K562 (cell line): ENCODE measurements at regions not wholly inside any gene's neighbourhood (a gene's known extent, or its start where the extent isn't known, plus 50 kb on each side); places are given as distances from the start of the nearest gene placed in this dataset.

Source experiments
- CBX5 ChIP-seq: IDR thresholded peaks from 2 replicates; pipeline ENCODE4 v1.6.1; 2014; ENCODE audit warnings: low read depth, borderline replicate concordance
- EHMT2 ChIP-seq: fragments of 450-650 bp; IDR thresholded peaks from 2 replicates; pipeline ENCODE4 v1.6.1; 2018; ENCODE audit warnings: antibody characterized with exemption
- EZH2 ChIP-seq: IDR thresholded peaks from 2 replicates; pipeline ENCODE4 v1.6.1; 2012; ENCODE audit warnings: low read depth, mild to moderate bottlenecking, inconsistent platforms, low read length, borderline replicate concordance
- JUN ChIP-seq, 2 experiments: sonication (generic) in 1 of 2; formaldehyde crosslinking in 1 of 2; IDR thresholded peaks; 2 replicates each; pipeline versions ENCODE4 v1.6.1 to v1.8.0; 2012 to 2022; ENCODE audit warnings: borderline replicate concordance in 2 of 2, mild to moderate bottlenecking in 2 of 2, improper control_type of control experiment in 1 of 2, low read depth in 1 of 2, low read length in 1 of 2, missing genetic modification reagents in 1 of 2
- JUND ChIP-seq, 2 experiments: IDR thresholded peaks; 2 replicates in 1 of 2; 3 replicates in 1 of 2; pipeline ENCODE4 v1.6.1; 2011; ENCODE audit warnings: borderline replicate concordance in 2 of 2, low read depth in 2 of 2, low read length in 2 of 2, improper control_type of control experiment in 1 of 2, missing biosample characterization in 1 of 2, missing genetic modification characterization in 1 of 2, missing genetic modification reagents in 1 of 2
- KDM4B ChIP-seq, 2 experiments: fragments of 450-650 bp in 1 of 2; sonication (generic) in 1 of 2; IDR thresholded peaks; 2 replicates each; pipeline ENCODE4 v1.6.1; 2016 to 2017; ENCODE audit warnings: borderline replicate concordance in 2 of 2, antibody characterized with exemption in 1 of 2, low read depth in 1 of 2, mild to moderate bottlenecking in 1 of 2
- POLR2AphosphoS2 ChIP-seq: IDR thresholded peaks from 2 replicates; pipeline ENCODE4 v1.6.1; 2012; ENCODE audit warnings: low read length, improper control_type of control experiment
- RFX7 ChIP-seq: fragments of 250-450 bp; sonication (Bioruptor Pico); IDR thresholded peaks from 2 replicates; pipeline ENCODE4 v1.5.1; 2021; ENCODE audit warnings: mild to moderate bottlenecking
- ZNF551 ChIP-seq: fragments of 250-450 bp; sonication (Bioruptor Pico); IDR thresholded peaks from 2 replicates; pipeline ENCODE4 v1.5.0; 2021; ENCODE audit warnings: mild to moderate bottlenecking, moderate library complexity
- TF ChIP-seq, protein P1 (sequence below), 2 experiments: fragments of 150-350 bp in 1 of 2; IDR thresholded peaks; 2 replicates each; pipeline ENCODE4 v1.6.1; 2012 to 2016; ENCODE audit warnings: low read depth in 2 of 2, low read length in 2 of 2, mild to moderate bottlenecking in 1 of 2, moderate library complexity in 1 of 2
- TF ChIP-seq, protein P2 (sequence below): fragments of 250-450 bp; sonication (Bioruptor Pico); IDR thresholded peaks from 2 replicates; pipeline ENCODE4 v1.8.0; 2022; ENCODE audit warnings: inconsistent platforms
- TF ChIP-seq, protein P3 (sequence below), 3 experiments: IDR thresholded peaks in 2 of 3; conservative IDR thresholded peaks in 1 of 3; 2 replicates each; pipeline ENCODE4 v1.5.1; 2011 to 2012; ENCODE audit warnings: low read length in 3 of 3, mild to moderate bottlenecking in 3 of 3, control low read depth in 2 of 3, improper control_type of control experiment in 1 of 3, inconsistent platforms in 1 of 3, low read depth in 1 of 3, mixed read lengths in 1 of 3, moderate library complexity in 1 of 3; ENCODE audit not compliant: insufficient read depth in 2 of 3
- TF ChIP-seq, protein P4 (sequence below): fragments of 450-650 bp; formaldehyde crosslinking; IDR thresholded peaks from 2 replicates; pipeline ENCODE4 v1.4.0; 2022; ENCODE audit warnings: missing genetic modification characterization
- TF ChIP-seq, protein P5 (sequence below): sonication (generic); formaldehyde crosslinking; IDR thresholded peaks from 2 replicates; pipeline ENCODE4 v1.8.1; 2022; ENCODE audit warnings: missing genetic modification reagents

DNA sequence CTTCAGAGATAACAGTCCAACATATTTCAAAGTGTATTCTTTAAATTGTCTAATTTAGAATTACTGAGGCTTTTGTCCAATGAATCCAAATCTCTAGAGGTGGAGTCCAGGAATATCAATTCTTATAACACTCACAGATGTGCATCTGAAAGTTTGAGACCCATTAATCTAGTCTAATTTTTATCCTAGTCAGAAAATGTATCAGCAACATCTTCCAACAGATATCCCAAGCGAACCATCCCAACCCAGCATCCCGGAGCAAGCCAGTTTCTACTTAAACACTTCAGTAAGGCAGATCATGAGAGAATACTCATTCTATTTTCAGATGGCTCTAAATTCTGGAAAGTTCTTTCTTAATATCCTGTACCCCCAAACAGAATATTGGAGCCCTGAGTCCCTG, 113.5 kb downstream of the BBS10 start:
- no peak for TF ChIP-seq EHMT2
- TF ChIP-seq, protein P1, sequence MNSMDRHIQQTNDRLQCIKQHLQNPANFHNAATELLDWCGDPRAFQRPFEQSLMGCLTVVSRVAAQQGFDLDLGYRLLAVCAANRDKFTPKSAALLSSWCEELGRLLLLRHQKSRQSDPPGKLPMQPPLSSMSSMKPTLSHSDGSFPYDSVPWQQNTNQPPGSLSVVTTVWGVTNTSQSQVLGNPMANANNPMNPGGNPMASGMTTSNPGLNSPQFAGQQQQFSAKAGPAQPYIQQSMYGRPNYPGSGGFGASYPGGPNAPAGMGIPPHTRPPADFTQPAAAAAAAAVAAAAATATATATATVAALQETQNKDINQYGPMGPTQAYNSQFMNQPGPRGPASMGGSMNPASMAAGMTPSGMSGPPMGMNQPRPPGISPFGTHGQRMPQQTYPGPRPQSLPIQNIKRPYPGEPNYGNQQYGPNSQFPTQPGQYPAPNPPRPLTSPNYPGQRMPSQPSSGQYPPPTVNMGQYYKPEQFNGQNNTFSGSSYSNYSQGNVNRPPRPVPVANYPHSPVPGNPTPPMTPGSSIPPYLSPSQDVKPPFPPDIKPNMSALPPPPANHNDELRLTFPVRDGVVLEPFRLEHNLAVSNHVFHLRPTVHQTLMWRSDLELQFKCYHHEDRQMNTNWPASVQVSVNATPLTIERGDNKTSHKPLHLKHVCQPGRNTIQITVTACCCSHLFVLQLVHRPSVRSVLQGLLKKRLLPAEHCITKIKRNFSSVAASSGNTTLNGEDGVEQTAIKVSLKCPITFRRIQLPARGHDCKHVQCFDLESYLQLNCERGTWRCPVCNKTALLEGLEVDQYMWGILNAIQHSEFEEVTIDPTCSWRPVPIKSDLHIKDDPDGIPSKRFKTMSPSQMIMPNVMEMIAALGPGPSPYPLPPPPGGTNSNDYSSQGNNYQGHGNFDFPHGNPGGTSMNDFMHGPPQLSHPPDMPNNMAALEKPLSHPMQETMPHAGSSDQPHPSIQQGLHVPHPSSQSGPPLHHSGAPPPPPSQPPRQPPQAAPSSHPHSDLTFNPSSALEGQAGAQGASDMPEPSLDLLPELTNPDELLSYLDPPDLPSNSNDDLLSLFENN (IDR thresholded peaks at IDR 0.05; ENCODE audit: low read depth in 2 of 2, low read length in 2 of 2), result no peak
- TF ChIP-seq CBX5, result no peak
- no peak for TF ChIP-seq KDM4B (IDR thresholded peaks at IDR 0.05; ENCODE audit: borderline replicate concordance in 2 of 2, low read depth in 1 of 2)
- TF ChIP-seq ZNF551, result no peak
- TF ChIP-seq RFX7, result no peak
- TF ChIP-seq, protein P2, sequence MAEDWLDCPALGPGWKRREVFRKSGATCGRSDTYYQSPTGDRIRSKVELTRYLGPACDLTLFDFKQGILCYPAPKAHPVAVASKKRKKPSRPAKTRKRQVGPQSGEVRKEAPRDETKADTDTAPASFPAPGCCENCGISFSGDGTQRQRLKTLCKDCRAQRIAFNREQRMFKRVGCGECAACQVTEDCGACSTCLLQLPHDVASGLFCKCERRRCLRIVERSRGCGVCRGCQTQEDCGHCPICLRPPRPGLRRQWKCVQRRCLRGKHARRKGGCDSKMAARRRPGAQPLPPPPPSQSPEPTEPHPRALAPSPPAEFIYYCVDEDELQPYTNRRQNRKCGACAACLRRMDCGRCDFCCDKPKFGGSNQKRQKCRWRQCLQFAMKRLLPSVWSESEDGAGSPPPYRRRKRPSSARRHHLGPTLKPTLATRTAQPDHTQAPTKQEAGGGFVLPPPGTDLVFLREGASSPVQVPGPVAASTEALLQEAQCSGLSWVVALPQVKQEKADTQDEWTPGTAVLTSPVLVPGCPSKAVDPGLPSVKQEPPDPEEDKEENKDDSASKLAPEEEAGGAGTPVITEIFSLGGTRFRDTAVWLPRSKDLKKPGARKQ, result no peak
- no peak for TF ChIP-seq JUN (IDR thresholded peaks at IDR 0.05; ENCODE audit: borderline replicate concordance, low read depth, low read length)
- TF ChIP-seq JUN (CRISPR knock-in tag; IDR thresholded peaks at IDR 0.05; ENCODE audit: borderline replicate concordance), result no peak
- TF ChIP-seq, protein P3, sequence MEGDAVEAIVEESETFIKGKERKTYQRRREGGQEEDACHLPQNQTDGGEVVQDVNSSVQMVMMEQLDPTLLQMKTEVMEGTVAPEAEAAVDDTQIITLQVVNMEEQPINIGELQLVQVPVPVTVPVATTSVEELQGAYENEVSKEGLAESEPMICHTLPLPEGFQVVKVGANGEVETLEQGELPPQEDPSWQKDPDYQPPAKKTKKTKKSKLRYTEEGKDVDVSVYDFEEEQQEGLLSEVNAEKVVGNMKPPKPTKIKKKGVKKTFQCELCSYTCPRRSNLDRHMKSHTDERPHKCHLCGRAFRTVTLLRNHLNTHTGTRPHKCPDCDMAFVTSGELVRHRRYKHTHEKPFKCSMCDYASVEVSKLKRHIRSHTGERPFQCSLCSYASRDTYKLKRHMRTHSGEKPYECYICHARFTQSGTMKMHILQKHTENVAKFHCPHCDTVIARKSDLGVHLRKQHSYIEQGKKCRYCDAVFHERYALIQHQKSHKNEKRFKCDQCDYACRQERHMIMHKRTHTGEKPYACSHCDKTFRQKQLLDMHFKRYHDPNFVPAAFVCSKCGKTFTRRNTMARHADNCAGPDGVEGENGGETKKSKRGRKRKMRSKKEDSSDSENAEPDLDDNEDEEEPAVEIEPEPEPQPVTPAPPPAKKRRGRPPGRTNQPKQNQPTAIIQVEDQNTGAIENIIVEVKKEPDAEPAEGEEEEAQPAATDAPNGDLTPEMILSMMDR (IDR thresholded peaks at IDR 0.05 in 2 of 3, conservative IDR thresholded peaks at IDR 0.05 in 1 of 3; ENCODE audit: insufficient read depth in 2 of 3, low read depth in 1 of 3, low read length in 3 of 3), result no peak
- TF ChIP-seq EZH2, result no peak
- TF ChIP-seq, protein P4, sequence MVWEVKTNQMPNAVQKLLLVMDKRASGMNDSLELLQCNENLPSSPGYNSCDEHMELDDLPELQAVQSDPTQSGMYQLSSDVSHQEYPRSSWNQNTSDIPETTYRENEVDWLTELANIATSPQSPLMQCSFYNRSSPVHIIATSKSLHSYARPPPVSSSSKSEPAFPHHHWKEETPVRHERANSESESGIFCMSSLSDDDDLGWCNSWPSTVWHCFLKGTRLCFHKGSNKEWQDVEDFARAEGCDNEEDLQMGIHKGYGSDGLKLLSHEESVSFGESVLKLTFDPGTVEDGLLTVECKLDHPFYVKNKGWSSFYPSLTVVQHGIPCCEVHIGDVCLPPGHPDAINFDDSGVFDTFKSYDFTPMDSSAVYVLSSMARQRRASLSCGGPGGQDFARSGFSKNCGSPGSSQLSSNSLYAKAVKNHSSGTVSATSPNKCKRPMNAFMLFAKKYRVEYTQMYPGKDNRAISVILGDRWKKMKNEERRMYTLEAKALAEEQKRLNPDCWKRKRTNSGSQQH (CRISPR knock-in tag), result no peak
- no peak for TF ChIP-seq POLR2AphosphoS2
- TF ChIP-seq, protein P5, sequence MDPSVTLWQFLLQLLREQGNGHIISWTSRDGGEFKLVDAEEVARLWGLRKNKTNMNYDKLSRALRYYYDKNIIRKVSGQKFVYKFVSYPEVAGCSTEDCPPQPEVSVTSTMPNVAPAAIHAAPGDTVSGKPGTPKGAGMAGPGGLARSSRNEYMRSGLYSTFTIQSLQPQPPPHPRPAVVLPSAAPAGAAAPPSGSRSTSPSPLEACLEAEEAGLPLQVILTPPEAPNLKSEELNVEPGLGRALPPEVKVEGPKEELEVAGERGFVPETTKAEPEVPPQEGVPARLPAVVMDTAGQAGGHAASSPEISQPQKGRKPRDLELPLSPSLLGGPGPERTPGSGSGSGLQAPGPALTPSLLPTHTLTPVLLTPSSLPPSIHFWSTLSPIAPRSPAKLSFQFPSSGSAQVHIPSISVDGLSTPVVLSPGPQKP (CRISPR knock-in tag), result no peak
- no peak for TF ChIP-seq JUND (IDR thresholded peaks at IDR 0.05; ENCODE audit: borderline replicate concordance, low read depth, low read length)
- TF ChIP-seq JUND (tag; IDR thresholded peaks at IDR 0.05; ENCODE audit: borderline replicate concordance, low read depth, low read length), result no peak
